ENCODE measurements at regions not wholly inside any gene's neighbourhood (a gene's known extent, or its start where the extent isn't known, plus 50 kb on each side); places are given as distances from the start of the nearest gene placed in this dataset.

DNA sequence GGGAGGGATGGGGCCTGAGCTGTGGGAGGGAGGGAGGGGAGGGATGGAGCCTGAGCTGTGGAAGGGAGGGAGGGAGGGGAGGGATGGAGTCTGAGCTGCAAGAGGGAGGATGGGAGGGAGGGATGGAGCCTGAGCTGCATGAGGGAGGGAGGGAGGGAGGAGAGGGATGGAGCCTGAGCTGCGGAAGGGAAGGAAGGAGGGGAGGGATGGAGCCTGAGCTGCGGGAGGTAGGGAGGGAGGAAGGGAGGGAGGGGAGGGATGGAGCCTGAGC, 124.0 kb upstream of the ERCC6L2 start:
- Histone ChIP-seq H3K9me3 (ENCODE audit: control insufficient read depth, low read depth, low read length) (no peaks in the 10 kb centered on the region), H3K4me2 (ENCODE audit: insufficient read depth, insufficient read length, low read length) (no peak overlapping the region), H2BK12ac (ENCODE audit: insufficient read length, low read depth, low read length) (no peak overlapping the region), H2AK5ac (ENCODE audit: insufficient read length, low read length) (no peak overlapping the region), H3K56ac (ENCODE audit: insufficient read length, low read depth, low read length) (no peak overlapping the region), H4K8ac (replicated peaks; ENCODE audit: insufficient read length, low read depth, low read length) (no peak overlapping the region), H3K9ac (ENCODE audit: extremely low read depth, insufficient read length, low read length) (no peak overlapping the region), H3T11ph (ENCODE audit: low read length) (no peak overlapping the region), H3K23me2 (ENCODE audit: insufficient read length, low read depth, low read length, poor library complexity, severe bottlenecking) (no peaks in the 10 kb centered on the region), H3K79me2 (ENCODE audit: insufficient read depth, low read length) (no peaks in the 10 kb centered on the region), H2BK120ac (ENCODE audit: low read depth, low read length, poor library complexity, severe bottlenecking) (no peak overlapping the region), H3K14ac (ENCODE audit: insufficient read depth, low read length) (no peak overlapping the region), H3K27me3 (ENCODE audit: insufficient read depth, low read length) (peaks cover 9% of the 10 kb centered on the region; the same call in 1 of the 2 replicates), H4K91ac (ENCODE audit: insufficient read length, low read depth, low read length) (no peak overlapping the region), H2AFZ (ENCODE audit: low read length) (no peak overlapping the region), H2BK15ac (ENCODE audit: low read depth, low read length) (no peak overlapping the region), H3K18ac (ENCODE audit: insufficient read length, low read depth, low read length) (no peak overlapping the region), H2BK5ac (ENCODE audit: insufficient read length, low read length) (no peak overlapping the region), H3K23ac (ENCODE audit: insufficient read length, low read depth, low read length) (no peak overlapping the region), H3K79me1 (ENCODE audit: insufficient read depth, low read depth, low read length, poor library complexity, severe bottlenecking) (no peaks in the 10 kb centered on the region), H4K5ac (ENCODE audit: insufficient read length, low read depth, low read length) (no peak overlapping the region), H2BK20ac (ENCODE audit: low read depth, low read length, poor library complexity, severe bottlenecking) (no peak overlapping the region), H3K27ac (ENCODE audit: insufficient read length, low read depth, low read length) (no peak overlapping the region), H4K20me1 (ENCODE audit: control insufficient read depth, insufficient read depth, insufficient read length) (no peaks in the 10 kb centered on the region), H3K4me1 (ENCODE audit: insufficient read depth, low read length) (peaks cover 9% of the 10 kb centered on the region), H3K4ac (ENCODE audit: low read depth, low read length) (no peak overlapping the region)
- Mint-ChIP-seq H3K36me3 (ENCODE audit: insufficient read depth in 1 of 3, low read depth in 3 of 3) (no peaks in the 10 kb centered on the region; a peak in 1 of 7 replicates), H3K4me3 (no peak overlapping the region), H3K27ac (no peak overlapping the region), H3K4me1 (peaks cover 39 to 45% of the 10 kb centered on the region in 2 experiments), H3K9me3 (no peaks in the 10 kb centered on the region; a peak in 1 of 5 replicates), H3K27me3 (ENCODE audit: low read depth) (peaks cover 60% of the 10 kb centered on the region)
- TF ChIP-seq, protein P1, sequence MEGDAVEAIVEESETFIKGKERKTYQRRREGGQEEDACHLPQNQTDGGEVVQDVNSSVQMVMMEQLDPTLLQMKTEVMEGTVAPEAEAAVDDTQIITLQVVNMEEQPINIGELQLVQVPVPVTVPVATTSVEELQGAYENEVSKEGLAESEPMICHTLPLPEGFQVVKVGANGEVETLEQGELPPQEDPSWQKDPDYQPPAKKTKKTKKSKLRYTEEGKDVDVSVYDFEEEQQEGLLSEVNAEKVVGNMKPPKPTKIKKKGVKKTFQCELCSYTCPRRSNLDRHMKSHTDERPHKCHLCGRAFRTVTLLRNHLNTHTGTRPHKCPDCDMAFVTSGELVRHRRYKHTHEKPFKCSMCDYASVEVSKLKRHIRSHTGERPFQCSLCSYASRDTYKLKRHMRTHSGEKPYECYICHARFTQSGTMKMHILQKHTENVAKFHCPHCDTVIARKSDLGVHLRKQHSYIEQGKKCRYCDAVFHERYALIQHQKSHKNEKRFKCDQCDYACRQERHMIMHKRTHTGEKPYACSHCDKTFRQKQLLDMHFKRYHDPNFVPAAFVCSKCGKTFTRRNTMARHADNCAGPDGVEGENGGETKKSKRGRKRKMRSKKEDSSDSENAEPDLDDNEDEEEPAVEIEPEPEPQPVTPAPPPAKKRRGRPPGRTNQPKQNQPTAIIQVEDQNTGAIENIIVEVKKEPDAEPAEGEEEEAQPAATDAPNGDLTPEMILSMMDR (conservative IDR thresholded peaks at IDR 0.05) = no peak
- no peak for DNase-seq
- no CpG with 5 or more reads among the region's 2 CpGs for whole genome bisulfite sequencing (ENCODE audit: extremely low coverage, insufficient read length, low lambda C conversion rate)

Data from H9 (cell line).